GM12864 (cell line): ENCODE measurements at regions not wholly inside any gene's neighbourhood (a gene's known extent, or its start where the extent isn't known, plus 50 kb on each side); places are given as distances from the start of the nearest gene placed in this dataset.

Experiments
- DNase-seq: peaks from one replicate; pipeline ENCODE4 v3.0.0-alpha.2; 2011; ENCODE audit warnings: low read depth
- H3K4me3 ChIP-seq: 2 replicates; pipeline ENCODE4 v1.5.1; 2011; ENCODE audit warnings: mild to moderate bottlenecking, low read depth, low read length, control low read depth
- CTCF ChIP-seq: IDR thresholded peaks from 2 replicates; pipeline ENCODE4 v1.5.1; 2011; ENCODE audit warnings: low read depth, mild to moderate bottlenecking, moderate library complexity, low read length, control low read depth, inconsistent platforms; ENCODE audit errors: missing control alignments

GRCh38 chr6:48568856-48569255 lies 457.9 kb upstream of the PTCHD4 start:
- TF ChIP-seq CTCF = no peak
- H3K4me3 ChIP-seq = no peak overlapping the region
- no peak for DNase-seq

GRCh38 chr6:48567016-48567415 lies 456.0 kb upstream of the PTCHD4 start:
- no peak for DNase-seq
- no peak for TF ChIP-seq CTCF
- no peak overlapping the region for H3K4me3 ChIP-seq

- no peak for TF ChIP-seq CTCF
- DNase-seq = no peak
- H3K4me3 ChIP-seq = no peak overlapping the region
Measured at GRCh38 chr6:48564036-48564820, 453.2 kb upstream of the PTCHD4 start.

GRCh38 chr6:48563433-48563832 lies 452.4 kb upstream of the PTCHD4 start:
- DNase-seq = no peak
- H3K4me3 ChIP-seq = no peak overlapping the region
- TF ChIP-seq CTCF = no peak

GRCh38 chr6:48560408-48560807 lies 449.4 kb upstream of the PTCHD4 start:
- H3K4me3 ChIP-seq = no peak overlapping the region
- DNase-seq = no peak
- TF ChIP-seq CTCF = no peak

GRCh38 chr6:48553467-48554189 lies 442.6 kb upstream of the PTCHD4 start:
- TF ChIP-seq CTCF = no peak
- no peak for DNase-seq
- H3K4me3 ChIP-seq = no peak overlapping the region
